Suprapubic skin (tissue), 4 donors: ENCODE measurements at regions not wholly inside any gene's neighbourhood (a gene's known extent, or its start where the extent isn't known, plus 50 kb on each side); places are given as distances from the start of the nearest gene placed in this dataset.

Source experiments
- DNase-seq, 2 donors: peaks; one replicate each; pipeline ENCODE4 v3.0.0-alpha.2; 2019; ENCODE audit warnings: low spot score in 2 of 2
- H3K27ac ChIP-seq: fragments of 200-600 bp; sonication (generic); one replicate; pipeline ENCODE4 v1.5.1; 2019
- H3K27me3 ChIP-seq: fragments of 200-600 bp; sonication (generic); one replicate; pipeline ENCODE4 v1.5.1; 2019
- H3K36me3 ChIP-seq: fragments of 200-600 bp; sonication (generic); one replicate; pipeline ENCODE4 v1.5.1; 2019
- H3K4me1 ChIP-seq: fragments of 200-600 bp; sonication (generic); one replicate; pipeline ENCODE4 v1.5.1; 2019
- H3K4me3 ChIP-seq: fragments of 200-600 bp; sonication (generic); one replicate; pipeline ENCODE4 v1.5.1; 2019; ENCODE audit warnings: mild to moderate bottlenecking
- H3K9me3 ChIP-seq: fragments of 200-600 bp; sonication (generic); one replicate; pipeline ENCODE4 v1.5.1; 2019
- CTCF ChIP-seq, 2 donors: fragments of 200-600 bp in 1 of 2; fragments of 450-650 bp in 1 of 2; sonication (generic) in 1 of 2; IDR thresholded peaks; one replicate each; pipeline ENCODE4 v1.5.1; 2016 to 2019; ENCODE audit warnings: antibody characterized with exemption in 2 of 2, mild to moderate bottlenecking in 1 of 2, moderate library complexity in 1 of 2
- EP300 ChIP-seq: sonication (generic); formaldehyde crosslinking; IDR thresholded peaks from one replicate; pipeline ENCODE4 v1.6.1; 2017; ENCODE audit warnings: antibody characterized with exemption
- POLR2A ChIP-seq, 2 donors: fragments of 450-650 bp; IDR thresholded peaks; one replicate each; pipeline ENCODE4 v1.6.1; 2017; ENCODE audit warnings: antibody characterized with exemption in 2 of 2, mild to moderate bottlenecking in 2 of 2, moderate library complexity in 2 of 2
- POLR2AphosphoS5 ChIP-seq, 3 donors: sonication (generic); formaldehyde crosslinking; IDR thresholded peaks; one replicate each; pipeline ENCODE4 v1.6.1; 2017; ENCODE audit warnings: antibody characterized with exemption in 3 of 3
- WGBS: methylation state at CpG from one replicate; pipeline ENCODE4 v1.1.5; 2018; 5-methylcytosine and 5-hydroxymethylcytosine counted together

GRCh38 chr1:4591926-4592325 lies 62.5 kb upstream of the AJAP1 start:
- 97% methylated on average over 9 of the region's 13 CpGs for WGBS
- Histone ChIP-seq H3K27me3 (peaks cover 20% of the 10 kb centered on the region), H3K4me3 (no peak overlapping the region), H3K36me3 (no peaks in the 10 kb centered on the region), H3K9me3 (no peaks in the 10 kb centered on the region), H3K27ac (no peak overlapping the region), H3K4me1 (no peaks in the 10 kb centered on the region)
- no peak for DNase-seq
- TF ChIP-seq POLR2A (IDR thresholded peaks at IDR 0.05) (no peak), POLR2AphosphoS5 (IDR thresholded peaks at IDR 0.05) (no peak), CTCF (IDR thresholded peaks at IDR 0.05) (no peak), EP300 (no peak)

GRCh38 chr1:4593106-4593505 lies 61.3 kb upstream of the AJAP1 start:
- no peak for TF ChIP-seq POLR2A (IDR thresholded peaks at IDR 0.05)
- TF ChIP-seq POLR2AphosphoS5 (IDR thresholded peaks at IDR 0.05), result no peak
- TF ChIP-seq EP300, result no peak
- no peak for TF ChIP-seq CTCF (IDR thresholded peaks at IDR 0.05)
- no peaks in the 10 kb centered on the region for H3K9me3 ChIP-seq
- 86% methylated on average over 6 of the region's 7 CpGs for WGBS
- peaks cover 20% of the 10 kb centered on the region for H3K27me3 ChIP-seq
- H3K4me1 ChIP-seq, result no peaks in the 10 kb centered on the region
- no peak overlapping the region for H3K4me3 ChIP-seq
- no peak for DNase-seq
- no peak overlapping the region for H3K27ac ChIP-seq
- H3K36me3 ChIP-seq, result no peaks in the 10 kb centered on the region

GRCh38 chr1:4594286-4594991 lies 60.0 kb upstream of the AJAP1 start:
- DNase-seq, result peak in 1 of 2 donors; percentile 76
- Histone ChIP-seq H3K4me3 (no peak overlapping the region), H3K27ac (no peak overlapping the region), H3K9me3 (no peaks in the 10 kb centered on the region), H3K4me1 (no peaks in the 10 kb centered on the region), H3K27me3 (peaks cover 28% of the 10 kb centered on the region), H3K36me3 (no peaks in the 10 kb centered on the region)
- TF ChIP-seq CTCF (IDR thresholded peaks at IDR 0.05), result no peak
- TF ChIP-seq POLR2A (IDR thresholded peaks at IDR 0.05), result no peak
- TF ChIP-seq EP300, result no peak
- TF ChIP-seq POLR2AphosphoS5 (IDR thresholded peaks at IDR 0.05), result no peak
- WGBS, result 89% methylated on average over 7 of the region's 13 CpGs

GRCh38 chr1:4595341-4596225 lies 58.8 kb upstream of the AJAP1 start:
- DNase-seq, result peak in 1 of 2 donors; percentile 69
- 92% methylated on average over 13 of the region's 17 CpGs for WGBS
- TF ChIP-seq CTCF (IDR thresholded peaks at IDR 0.05) (no peak), POLR2AphosphoS5 (IDR thresholded peaks at IDR 0.05) (no peak), EP300 (no peak)

GRCh38 chr1:4596486-4596885 lies 57.9 kb upstream of the AJAP1 start:
- H3K4me3 ChIP-seq, result no peak overlapping the region
- peaks cover 46% of the 10 kb centered on the region for H3K27me3 ChIP-seq
- DNase-seq, result peak in 1 of 2 donors; percentile 66
- H3K27ac ChIP-seq, result no peak overlapping the region
- TF ChIP-seq POLR2AphosphoS5 (IDR thresholded peaks at IDR 0.05), result no peak
- TF ChIP-seq CTCF (IDR thresholded peaks at IDR 0.05), result no peak
- no peak for TF ChIP-seq EP300
- no peaks in the 10 kb centered on the region for H3K9me3 ChIP-seq
- no peaks in the 10 kb centered on the region for H3K36me3 ChIP-seq
- 28% methylated on average over 2 of the region's 8 CpGs for WGBS
- H3K4me1 ChIP-seq, result no peaks in the 10 kb centered on the region

More at GRCh38 chr1:4595341-4596225, 58.8 kb upstream of the AJAP1 start:
- H3K27ac ChIP-seq, result no peak overlapping the region
- no peak overlapping the region for H3K4me3 ChIP-seq
- H3K9me3 ChIP-seq, result no peaks in the 10 kb centered on the region
- H3K27me3 ChIP-seq, result peaks cover 37% of the 10 kb centered on the region
- H3K4me1 ChIP-seq, result no peaks in the 10 kb centered on the region
- no peaks in the 10 kb centered on the region for H3K36me3 ChIP-seq
